Esophagus squamous epithelium (tissue), 5 donors: ENCODE measurements at regions not wholly inside any gene's neighbourhood (a gene's known extent, or its start where the extent isn't known, plus 50 kb on each side); places are given as distances from the start of the nearest gene placed in this dataset.

Source experiments
- DNase-seq: peaks from one replicate; lab custom pipeline; 2025; lab: John Stamatoyannopoulos, UW
- H3K27ac ChIP-seq, 4 donors: fragments of 200-600 bp; sonication (generic); one replicate each; pipeline ENCODE4 v1.5.1; 2016 to 2019; ENCODE audit warnings: mild to moderate bottlenecking in 1 of 4
- H3K27me3 ChIP-seq, 4 donors: fragments of 200-600 bp; sonication (generic); 1 replicate in 3 of 4; 2 replicates in 1 of 4; pipeline versions ENCODE4 v1.5.1 to v1.6.0; 2017 to 2021; ENCODE audit warnings: antibody characterized with exemption in 1 of 4
- H3K36me3 ChIP-seq, 3 donors: fragments of 200-600 bp; sonication (generic); one replicate each; pipeline ENCODE4 v1.5.1; 2016 to 2019
- H3K4me1 ChIP-seq, 3 donors: fragments of 200-600 bp; sonication (generic); one replicate each; pipeline ENCODE4 v1.5.1; 2017 to 2019
- H3K4me3 ChIP-seq, 4 donors: fragments of 200-600 bp; sonication (generic); 1 replicate in 3 of 4; 2 replicates in 1 of 4; pipeline ENCODE4 v1.5.1; 2016 to 2019; ENCODE audit warnings: mild to moderate bottlenecking in 2 of 4, moderate library complexity in 1 of 4
- H3K9me3 ChIP-seq, 3 donors: fragments of 200-600 bp; sonication (generic); one replicate each; pipeline ENCODE4 v1.5.1; 2016 to 2019
- CTCF ChIP-seq, 6 experiments: fragments of 450-650 bp in 4 of 6; fragments of 200-600 bp in 2 of 6; sonication (generic) in 2 of 6; IDR thresholded peaks; one replicate each; pipeline ENCODE4 v1.5.1; 2016 to 2019; ENCODE audit warnings: antibody characterized with exemption in 6 of 6, mild to moderate bottlenecking in 4 of 6, moderate library complexity in 4 of 6
- POLR2A ChIP-seq, 4 donors: fragments of 450-650 bp; IDR thresholded peaks; one replicate each; pipeline ENCODE4 v1.6.1; 2017; ENCODE audit warnings: antibody characterized with exemption in 4 of 4, mild to moderate bottlenecking in 4 of 4, moderate library complexity in 3 of 4
- WGBS, 2 donors: methylation state at CpG; one replicate each; pipeline ENCODE4 v1.1.5; 2018; 5-methylcytosine and 5-hydroxymethylcytosine counted together
- intact Hi-C: fragments of 100-400 bp; cut with DNase I; formaldehyde crosslinking; loops from one replicate; pipeline ENCODE4 v1.15.0; 2022
- donor health status: DM: yes; HTN: yes; CAD: no.

GRCh38 chr15:35206060-35206675 is 121.1 kb upstream of the NANOGP8 start:
- H3K36me3 ChIP-seq: no peaks in the 10 kb centered on the region
- no peaks in the 10 kb centered on the region for H3K9me3 ChIP-seq
- 88 to 91% methylated on average over 2 of the region's 2 CpGs for WGBS, 2 donors
- H3K4me3 ChIP-seq: no peak overlapping the region
- H3K27ac ChIP-seq: no peak overlapping the region
- intact Hi-C loops: no loop called here
- no peak for DNase-seq
- no peaks in the 10 kb centered on the region for H3K4me1 ChIP-seq
- no peak for TF ChIP-seq POLR2A (IDR thresholded peaks at IDR 0.05)
- TF ChIP-seq CTCF (IDR thresholded peaks at IDR 0.05): peak in 2 of 6 experiments; percentile 17 to 62
- H3K27me3 ChIP-seq: no peaks in the 10 kb centered on the region

GRCh38 chr15:35198197-35198596 is 113.1 kb upstream of the NANOGP8 start:
- no peaks in the 10 kb centered on the region for H3K27me3 ChIP-seq
- WGBS, 2 donors: 71 to 74% methylated on average over 1 of the region's 1 CpG
- no peak overlapping the region for H3K27ac ChIP-seq
- intact Hi-C loops: no loop called here
- no peak for DNase-seq
- TF ChIP-seq CTCF (IDR thresholded peaks at IDR 0.05) (no peak), POLR2A (IDR thresholded peaks at IDR 0.05) (no peak)
- H3K36me3 ChIP-seq: no peaks in the 10 kb centered on the region
- H3K4me1 ChIP-seq: no peaks in the 10 kb centered on the region
- H3K9me3 ChIP-seq: no peaks in the 10 kb centered on the region
- H3K4me3 ChIP-seq: no peak overlapping the region

- Histone ChIP-seq H3K27me3 (no peaks in the 10 kb centered on the region), H3K27ac (no peak overlapping the region), H3K9me3 (no peaks in the 10 kb centered on the region), H3K36me3 (no peaks in the 10 kb centered on the region), H3K4me3 (no peak overlapping the region), H3K4me1 (no peaks in the 10 kb centered on the region)
- no peak for DNase-seq
- intact Hi-C loops: no loop called here
- no peak for TF ChIP-seq CTCF (IDR thresholded peaks at IDR 0.05)
- no peak for TF ChIP-seq POLR2A (IDR thresholded peaks at IDR 0.05)
- WGBS, 2 donors: 18 to 46% methylated on average over 1 of the region's 1 CpG
Observed at GRCh38 chr15:35197754-35198153, 112.7 kb upstream of the NANOGP8 start.

GRCh38 chr15:35197306-35197705 is 112.2 kb upstream of the NANOGP8 start:
- TF ChIP-seq CTCF (IDR thresholded peaks at IDR 0.05) (no peak), POLR2A (IDR thresholded peaks at IDR 0.05) (no peak)
- peaks cover 0 to under 1% (median 0%) of the 10 kb centered on the region in 3 donors for H3K9me3 ChIP-seq
- no peaks in the 10 kb centered on the region for H3K4me1 ChIP-seq
- no peak overlapping the region for H3K4me3 ChIP-seq
- H3K36me3 ChIP-seq: no peaks in the 10 kb centered on the region
- intact Hi-C loops: no loop called here
- H3K27me3 ChIP-seq: no peaks in the 10 kb centered on the region
- DNase-seq: no peak
- H3K27ac ChIP-seq: no peak overlapping the region

- no peak for DNase-seq
- TF ChIP-seq CTCF (IDR thresholded peaks at IDR 0.05): no peak
- Histone ChIP-seq H3K36me3 (no peaks in the 10 kb centered on the region), H3K27me3 (no peaks in the 10 kb centered on the region), H3K4me1 (no peaks in the 10 kb centered on the region), H3K27ac (no peak overlapping the region), H3K9me3 (peaks cover 0 to 8% (median 7%) of the 10 kb centered on the region in 3 donors), H3K4me3 (no peak overlapping the region)
- WGBS, 2 donors: 87 to 90% methylated on average over 5 of the region's 5 CpGs
- intact Hi-C loops: no loop called here
Observed at GRCh38 chr15:35196273-35196672, 111.2 kb upstream of the NANOGP8 start.
